ENCODE measurements at regions not wholly inside any gene's neighbourhood (a gene's known extent, or its start where the extent isn't known, plus 50 kb on each side); places are given as distances from the start of the nearest gene placed in this dataset.
A peak's percentile ranks its signal among the peaks of the same experiment; 100 is the strongest.

DNA sequence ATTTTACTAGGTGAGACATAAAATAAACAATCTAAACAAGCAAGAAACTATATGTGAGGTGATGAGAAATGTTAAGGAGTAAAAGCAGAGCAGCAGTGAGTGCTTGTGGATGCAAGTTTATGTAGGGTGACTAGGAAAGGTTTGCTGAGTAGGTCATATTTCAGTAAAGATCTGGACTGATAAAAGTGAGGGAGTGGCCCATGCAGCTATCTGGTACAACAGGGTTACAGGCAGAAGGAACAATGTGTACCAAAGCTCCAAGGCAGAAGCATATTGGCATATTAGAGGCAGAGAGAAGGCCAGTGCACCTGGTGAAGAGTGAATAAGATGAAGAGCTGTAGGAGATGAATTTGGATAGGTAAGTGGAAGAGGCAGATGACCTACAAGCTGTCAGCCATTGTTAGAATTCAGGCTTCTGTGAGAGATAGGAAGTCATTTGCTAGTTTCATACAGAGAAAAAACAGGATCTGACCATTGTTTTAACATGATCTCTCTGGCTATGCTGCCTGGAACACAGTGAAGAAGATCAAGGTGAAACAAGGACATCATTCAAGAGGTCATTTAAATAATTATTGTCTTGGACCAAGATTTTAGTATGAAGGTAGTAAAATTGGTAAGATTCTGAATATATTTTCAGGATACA is 274.6 kb downstream of the ANKRD50 start:
- dilution Hi-C loops (cut with MboI; ENCODE audit: extremely low pct_ligation_motif_present, low sequenced_read_pairs): no loop called here
- peak; percentile 72 for FAIRE-seq
- H3K27ac ChIP-seq (ENCODE audit: control insufficient read depth, insufficient read depth, low read length): no peak overlapping the region

DNA sequence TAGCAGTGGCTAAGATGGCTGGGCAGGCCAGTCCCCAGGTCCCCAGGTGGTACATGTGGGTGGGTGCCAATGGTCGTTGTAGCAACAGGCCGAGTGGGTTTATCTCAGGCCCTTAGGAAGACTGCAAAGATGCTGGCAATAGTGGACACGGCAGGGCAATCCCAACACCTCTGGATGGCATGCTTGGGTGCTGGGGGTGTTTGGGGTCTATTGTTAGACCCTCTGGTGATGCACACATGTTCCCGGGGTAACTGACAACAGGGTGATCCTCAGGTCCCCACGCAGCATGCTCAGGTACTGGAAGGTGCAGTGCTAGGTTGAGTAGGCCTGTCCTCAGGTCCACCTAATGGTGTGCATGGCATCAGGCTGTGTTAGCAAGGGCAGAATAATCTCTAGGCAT is 267.5 kb downstream of the ANKRD50 start:
- H3K9ac ChIP-seq (ENCODE audit: control insufficient read depth, extremely low read depth, insufficient read depth, low read length): no peak overlapping the region
- dilution Hi-C loops (cut with MboI; ENCODE audit: extremely low pct_ligation_motif_present, low sequenced_read_pairs): no loop called here
- H4K20me1 ChIP-seq (ENCODE audit: control insufficient read depth, extremely low read depth, insufficient read depth, low read length): no peaks in the 10 kb centered on the region
- DNase-seq (ENCODE audit: low read depth, low spot score) (no peak), FAIRE-seq (no peak)
- no peaks in the 10 kb centered on the region for H3K9me1 ChIP-seq (ENCODE audit: control insufficient read depth, extremely low read depth, insufficient read depth, low read length)
- H3K9me3 ChIP-seq (ENCODE audit: control insufficient read depth, low read depth, low read length): peaks cover 2% of the 10 kb centered on the region
- H3K4me3 ChIP-seq (ENCODE audit: control insufficient read depth in 2 of 3, extremely low read depth in 1 of 3, insufficient read depth in 2 of 3, low read depth in 1 of 3, low read length in 3 of 3): no peak overlapping the region
- no peaks in the 10 kb centered on the region for H3K27me3 ChIP-seq (ENCODE audit: control insufficient read depth, extremely low read depth, insufficient read depth, low read length)
- H3K4me1 ChIP-seq (ENCODE audit: control insufficient read depth, extremely low read depth, insufficient read depth, low read length): no peaks in the 10 kb centered on the region
- H3K36me3 ChIP-seq (ENCODE audit: control insufficient read depth in 2 of 2, extremely low read depth in 1 of 2, insufficient read depth in 2 of 2, low read length in 2 of 2): no peaks in the 10 kb centered on the region
- TF ChIP-seq, protein P1, sequence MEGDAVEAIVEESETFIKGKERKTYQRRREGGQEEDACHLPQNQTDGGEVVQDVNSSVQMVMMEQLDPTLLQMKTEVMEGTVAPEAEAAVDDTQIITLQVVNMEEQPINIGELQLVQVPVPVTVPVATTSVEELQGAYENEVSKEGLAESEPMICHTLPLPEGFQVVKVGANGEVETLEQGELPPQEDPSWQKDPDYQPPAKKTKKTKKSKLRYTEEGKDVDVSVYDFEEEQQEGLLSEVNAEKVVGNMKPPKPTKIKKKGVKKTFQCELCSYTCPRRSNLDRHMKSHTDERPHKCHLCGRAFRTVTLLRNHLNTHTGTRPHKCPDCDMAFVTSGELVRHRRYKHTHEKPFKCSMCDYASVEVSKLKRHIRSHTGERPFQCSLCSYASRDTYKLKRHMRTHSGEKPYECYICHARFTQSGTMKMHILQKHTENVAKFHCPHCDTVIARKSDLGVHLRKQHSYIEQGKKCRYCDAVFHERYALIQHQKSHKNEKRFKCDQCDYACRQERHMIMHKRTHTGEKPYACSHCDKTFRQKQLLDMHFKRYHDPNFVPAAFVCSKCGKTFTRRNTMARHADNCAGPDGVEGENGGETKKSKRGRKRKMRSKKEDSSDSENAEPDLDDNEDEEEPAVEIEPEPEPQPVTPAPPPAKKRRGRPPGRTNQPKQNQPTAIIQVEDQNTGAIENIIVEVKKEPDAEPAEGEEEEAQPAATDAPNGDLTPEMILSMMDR (optimal IDR thresholded peaks at IDR 0.05 in 1 of 3, IDR thresholded peaks at IDR 0.05 in 1 of 3, conservative IDR thresholded peaks at IDR 0.05 in 1 of 3; ENCODE audit: extremely low read depth in 1 of 3, insufficient read depth in 2 of 3, low read length in 3 of 3): no peak
- TF ChIP-seq EZH2 (IDR thresholded peaks at IDR 0.05; ENCODE audit: low read length): no peak
- H3K27ac ChIP-seq (ENCODE audit: control insufficient read depth, insufficient read depth, low read length): no peak overlapping the region
- no peak overlapping the region for H3K4me2 ChIP-seq (ENCODE audit: control insufficient read depth, extremely low read depth, insufficient read depth, low read depth, low read length)
- H2AFZ ChIP-seq (ENCODE audit: control insufficient read depth, low read length): no peak overlapping the region
- H3K79me2 ChIP-seq (ENCODE audit: control insufficient read depth, insufficient read depth, low read length): no peaks in the 10 kb centered on the region

More for the DNA sequence above, 274.6 kb downstream of the ANKRD50 start:
- Histone ChIP-seq H4K20me1 (ENCODE audit: control insufficient read depth, extremely low read depth, insufficient read depth, low read length) (no peaks in the 10 kb centered on the region), H2AFZ (ENCODE audit: control insufficient read depth, low read length) (peak overlapping the region; percentile 63), H3K36me3 (ENCODE audit: control insufficient read depth in 2 of 2, extremely low read depth in 1 of 2, insufficient read depth in 2 of 2, low read length in 2 of 2) (no peaks in the 10 kb centered on the region), H3K9ac (ENCODE audit: control insufficient read depth, extremely low read depth, insufficient read depth, low read length) (no peak overlapping the region), H3K9me1 (ENCODE audit: control insufficient read depth, extremely low read depth, insufficient read depth, low read length) (no peaks in the 10 kb centered on the region), H3K9me3 (ENCODE audit: control insufficient read depth, low read depth, low read length) (no peaks in the 10 kb centered on the region), H3K4me3 (ENCODE audit: control insufficient read depth in 2 of 3, extremely low read depth in 1 of 3, insufficient read depth in 2 of 3, low read depth in 1 of 3, low read length in 3 of 3) (no peak overlapping the region), H3K4me1 (ENCODE audit: control insufficient read depth, extremely low read depth, insufficient read depth, low read length) (peaks cover 9% of the 10 kb centered on the region), H3K4me2 (ENCODE audit: control insufficient read depth, extremely low read depth, insufficient read depth, low read depth, low read length) (peak overlapping the region; percentile 23), H3K79me2 (ENCODE audit: control insufficient read depth, insufficient read depth, low read length) (no peaks in the 10 kb centered on the region), H3K27me3 (ENCODE audit: control insufficient read depth, extremely low read depth, insufficient read depth, low read length) (no peaks in the 10 kb centered on the region)
- no peak for DNase-seq (ENCODE audit: low read depth, low spot score)
- TF ChIP-seq EZH2 (IDR thresholded peaks at IDR 0.05; ENCODE audit: low read length): no peak
- TF ChIP-seq, protein P1 (optimal IDR thresholded peaks at IDR 0.05 in 1 of 3, IDR thresholded peaks at IDR 0.05 in 1 of 3, conservative IDR thresholded peaks at IDR 0.05 in 1 of 3; ENCODE audit: extremely low read depth in 1 of 3, insufficient read depth in 2 of 3, low read length in 3 of 3): no peak
